ENCODE measurements at regions not wholly inside any gene's neighbourhood (a gene's known extent, or its start where the extent isn't known, plus 50 kb on each side); places are given as distances from the start of the nearest gene placed in this dataset.

- TF ChIP-seq POLR2A (IDR thresholded peaks at IDR 0.05) (no peak), CTCF (IDR thresholded peaks at IDR 0.05) (no peak)
Observed at GRCh38 chr3:4211610-4212009, 91.6 kb upstream of the SETMAR start.

Measured in right lobe of liver (tissue), 4 donors.